Activated naive CD8-positive, alpha-beta T cell treated with anti-CD3 and anti-CD28 coated beads, Interleukin-2, amount 10 ng/mL, durations not matched to agents 7 days and 5 days (primary cell): ENCODE measurements at regions not wholly inside any gene's neighbourhood (a gene's known extent, or its start where the extent isn't known, plus 50 kb on each side); places are given as distances from the start of the nearest gene placed in this dataset.
"Not testable (repeated sequence)": the region's sequence is repeated elsewhere in the genome, so short reads cannot be mapped to it uniquely, and the experiment has no call there.

Source experiments
- ATAC-seq: fragments of 150-1000 bp; cut with Tn5 transposase; one replicate; pipeline ENCODE4 v1.10.0; 2021; ENCODE audit warnings: low read depth, moderate library complexity
- POLR2A ChIA-PET: fragments of 350-600 bp; sonication (Branson Sonifier 250); formaldehyde crosslinking; loops from one replicate; lab custom pipeline; 2021; ENCODE audit warnings: antibody characterized with exemption; lab: Charles Lee
- DNase-seq: peaks from one replicate; pipeline ENCODE4 v3.0.0; 2021
- H3K27ac Mint-ChIP-seq: one replicate; pipeline ENCODE4 v1.8.0; 2022; ENCODE audit warnings: mild to moderate bottlenecking, mixed read lengths
- H3K27me3 Mint-ChIP-seq: one replicate; pipeline ENCODE4 v1.8.0; 2022; ENCODE audit warnings: mild to moderate bottlenecking, moderate library complexity, mixed read lengths
- H3K36me3 Mint-ChIP-seq: one replicate; pipeline ENCODE4 v1.8.0; 2021; ENCODE audit warnings: mild to moderate bottlenecking, mixed read lengths
- H3K4me1 Mint-ChIP-seq: one replicate; pipeline ENCODE4 v1.8.0; 2021; ENCODE audit warnings: mixed read lengths
- H3K4me3 Mint-ChIP-seq: one replicate; pipeline ENCODE4 v1.8.0; 2022; ENCODE audit warnings: mild to moderate bottlenecking, moderate library complexity, mixed read lengths
- H3K9me3 Mint-ChIP-seq: one replicate; pipeline ENCODE4 v1.8.0; 2021; ENCODE audit warnings: mixed read lengths

DNA sequence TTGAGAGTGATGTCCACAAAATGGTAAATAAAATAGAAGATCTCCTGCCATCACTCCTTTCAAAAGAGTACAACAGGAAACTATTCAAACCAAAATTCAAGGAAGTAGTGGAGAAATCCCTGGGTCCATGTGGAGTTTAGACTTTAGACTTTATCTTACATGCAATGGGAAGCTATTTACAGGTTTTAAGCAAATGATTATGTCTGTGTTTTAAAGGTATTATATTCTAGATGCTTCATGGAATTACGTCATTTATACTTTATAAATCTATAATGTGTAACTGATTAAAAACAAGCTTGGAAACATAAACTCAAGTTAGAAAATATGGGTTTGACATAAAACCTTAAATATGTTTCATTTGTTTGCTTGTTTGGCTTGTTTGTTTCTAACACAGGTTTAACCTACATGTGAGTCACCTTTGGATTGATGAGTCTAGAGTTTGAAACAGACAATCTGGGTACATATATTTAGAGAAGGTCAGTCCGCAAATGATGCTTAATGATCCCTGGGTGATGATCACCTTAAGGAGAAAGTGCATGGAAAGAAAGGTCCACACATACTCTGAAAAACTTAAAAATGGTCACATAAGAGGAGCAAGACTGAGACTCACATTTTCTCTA lies 519.6 kb upstream of the AGA start:
- no peaks in the 10 kb centered on the region for H3K27me3 Mint-ChIP-seq
- no peaks in the 10 kb centered on the region for H3K36me3 Mint-ChIP-seq
- DNase-seq (no peak), ATAC-seq (no peak)
- no peaks in the 10 kb centered on the region for H3K9me3 Mint-ChIP-seq
- no peak overlapping the region for H3K4me3 Mint-ChIP-seq
- no peak overlapping the region for H3K27ac Mint-ChIP-seq
- H3K4me1 Mint-ChIP-seq, result no peaks in the 10 kb centered on the region
- POLR2A ChIA-PET, result no interaction called here

DNA sequence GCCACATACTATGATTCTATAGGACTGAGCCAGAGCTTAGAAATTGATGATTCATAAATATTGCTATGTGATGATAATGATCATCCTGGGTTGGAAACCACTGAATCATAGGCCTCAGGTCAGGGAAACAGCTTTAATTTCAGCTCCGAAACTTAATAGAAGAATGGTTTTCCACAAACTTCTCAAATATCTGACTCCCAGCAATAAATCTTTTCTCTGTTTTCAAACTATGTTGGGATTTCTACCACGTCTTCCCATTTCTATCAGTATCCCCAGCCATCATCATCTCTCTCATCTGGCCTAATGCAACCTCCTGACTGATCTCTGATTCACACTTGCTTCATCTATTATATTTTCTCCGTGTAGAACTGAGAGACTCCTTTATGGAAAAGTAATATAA lies 521.8 kb upstream of the AGA start:
- DNase-seq, result no peak
- no peak for ATAC-seq
- Mint-ChIP-seq H3K27me3 (no peaks in the 10 kb centered on the region), H3K27ac (no peak overlapping the region), H3K4me1 (no peaks in the 10 kb centered on the region), H3K9me3 (no peaks in the 10 kb centered on the region), H3K36me3 (no peaks in the 10 kb centered on the region), H3K4me3 (no peak overlapping the region)
- POLR2A ChIA-PET, result no interaction called here

DNA sequence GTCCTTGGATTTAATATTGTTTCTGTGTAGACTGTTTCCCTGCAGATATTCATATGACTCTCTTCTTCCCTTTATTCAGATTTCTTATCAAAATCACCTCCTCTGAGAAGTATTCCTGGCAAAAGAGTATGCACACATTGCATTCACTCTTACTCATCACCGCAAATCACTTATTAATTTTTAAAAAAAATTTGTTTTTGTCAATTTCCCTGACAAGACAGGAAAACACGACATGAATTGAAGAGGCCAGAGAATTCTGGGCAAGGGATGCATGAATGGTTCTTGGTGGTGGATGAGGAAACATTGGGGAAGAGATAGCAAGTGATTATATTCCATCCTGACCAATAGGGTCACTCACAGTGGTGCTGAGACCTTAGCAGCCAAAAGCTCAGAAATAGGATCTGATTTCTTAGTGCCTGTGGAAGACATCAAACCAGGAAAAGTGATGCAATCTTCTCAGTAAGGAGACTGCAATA lies 522.5 kb upstream of the AGA start:
- Mint-ChIP-seq H3K9me3 (no peaks in the 10 kb centered on the region), H3K4me1 (no peaks in the 10 kb centered on the region), H3K27me3 (no peaks in the 10 kb centered on the region), H3K36me3 (no peaks in the 10 kb centered on the region), H3K4me3 (no peak overlapping the region), H3K27ac (no peak overlapping the region)
- ATAC-seq, result no peak
- DNase-seq, result no peak
- POLR2A ChIA-PET, result no interaction called here

DNA sequence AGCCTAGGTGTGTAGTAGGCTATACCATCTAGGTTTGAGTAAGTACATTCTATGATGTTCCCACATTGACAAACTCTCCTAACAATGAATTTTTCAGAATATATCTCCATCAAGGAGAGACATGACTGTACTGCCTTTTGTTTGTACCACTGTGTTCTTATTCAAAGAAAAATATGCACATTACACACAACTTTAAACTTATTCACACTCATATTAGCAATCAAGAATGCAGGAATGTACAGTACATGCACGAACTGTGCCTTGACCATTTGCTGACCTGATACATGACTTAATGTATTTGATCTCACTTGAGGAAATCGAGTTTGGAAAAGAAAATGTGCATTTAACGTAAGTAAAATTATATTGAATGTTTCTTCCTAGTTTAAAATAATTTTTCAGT lies 525.1 kb upstream of the AGA start:
- ATAC-seq (no peak), DNase-seq (no peak)
- POLR2A ChIA-PET, result no interaction called here
- H3K4me3 Mint-ChIP-seq, result no peak overlapping the region
- H3K4me1 Mint-ChIP-seq, result no peaks in the 10 kb centered on the region
- no peaks in the 10 kb centered on the region for H3K27me3 Mint-ChIP-seq
- no peaks in the 10 kb centered on the region for H3K9me3 Mint-ChIP-seq
- no peaks in the 10 kb centered on the region for H3K36me3 Mint-ChIP-seq
- H3K27ac Mint-ChIP-seq, result no peak overlapping the region

DNA sequence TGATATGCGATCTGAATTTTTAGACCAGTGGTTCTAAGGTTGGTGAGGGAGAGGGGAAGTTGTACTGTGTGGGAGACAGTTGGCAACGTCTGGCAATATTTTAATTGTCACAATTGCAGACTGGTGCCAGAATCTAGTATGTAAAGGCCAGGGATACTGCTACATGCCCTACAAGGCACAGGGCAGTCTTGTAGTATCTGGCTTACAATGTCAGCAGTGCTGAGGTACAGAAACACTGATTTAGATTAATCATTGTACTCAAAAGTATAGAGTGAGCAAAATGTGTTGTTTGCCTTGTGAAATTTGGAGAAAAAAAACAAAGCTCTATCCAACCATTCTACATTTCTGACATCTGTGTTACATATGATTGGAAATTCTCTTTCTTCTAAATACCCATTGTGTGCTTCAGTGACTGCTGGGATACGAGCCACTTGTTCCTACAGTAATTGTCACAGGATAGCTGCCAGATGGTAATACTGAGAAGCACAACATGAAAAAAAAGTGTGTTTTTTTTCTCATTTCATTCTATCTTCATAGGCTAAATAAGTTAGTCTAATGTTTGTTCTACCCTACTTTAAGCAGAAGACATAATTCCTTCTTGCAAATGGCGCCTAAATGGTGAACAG lies 526.7 kb upstream of the AGA start:
- Mint-ChIP-seq H3K27me3 (no peaks in the 10 kb centered on the region), H3K36me3 (no peaks in the 10 kb centered on the region), H3K9me3 (no peaks in the 10 kb centered on the region), H3K27ac (no peak overlapping the region), H3K4me3 (no peak overlapping the region), H3K4me1 (no peaks in the 10 kb centered on the region)
- DNase-seq (no peak), ATAC-seq (no peak)
- POLR2A ChIA-PET, result no interaction called here

DNA sequence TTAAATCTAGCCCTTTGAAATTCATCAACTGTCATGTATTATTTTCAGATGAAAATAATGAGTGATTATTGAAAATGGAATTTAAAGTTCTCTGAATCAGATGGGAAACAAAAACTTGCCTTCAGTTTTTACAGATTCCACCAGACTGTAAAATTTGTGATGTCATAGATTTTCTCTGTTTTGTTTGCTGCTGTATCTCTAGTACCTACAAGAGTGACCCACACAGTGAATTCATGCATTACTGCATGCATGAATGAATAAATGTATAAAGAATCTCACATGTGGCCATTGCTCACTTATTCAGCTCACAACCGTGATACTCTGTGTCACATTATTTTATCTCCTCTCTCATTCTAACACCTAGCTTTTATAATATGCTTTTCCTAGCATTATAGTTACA lies 532.2 kb upstream of the AGA start:
- Mint-ChIP-seq H3K9me3 (no peaks in the 10 kb centered on the region), H3K36me3 (no peaks in the 10 kb centered on the region), H3K4me1 (no peaks in the 10 kb centered on the region), H3K4me3 (no peak overlapping the region), H3K27ac (no peak overlapping the region), H3K27me3 (no peaks in the 10 kb centered on the region)
- no peak for ATAC-seq
- no peak for DNase-seq
- POLR2A ChIA-PET, result no interaction called here

DNA sequence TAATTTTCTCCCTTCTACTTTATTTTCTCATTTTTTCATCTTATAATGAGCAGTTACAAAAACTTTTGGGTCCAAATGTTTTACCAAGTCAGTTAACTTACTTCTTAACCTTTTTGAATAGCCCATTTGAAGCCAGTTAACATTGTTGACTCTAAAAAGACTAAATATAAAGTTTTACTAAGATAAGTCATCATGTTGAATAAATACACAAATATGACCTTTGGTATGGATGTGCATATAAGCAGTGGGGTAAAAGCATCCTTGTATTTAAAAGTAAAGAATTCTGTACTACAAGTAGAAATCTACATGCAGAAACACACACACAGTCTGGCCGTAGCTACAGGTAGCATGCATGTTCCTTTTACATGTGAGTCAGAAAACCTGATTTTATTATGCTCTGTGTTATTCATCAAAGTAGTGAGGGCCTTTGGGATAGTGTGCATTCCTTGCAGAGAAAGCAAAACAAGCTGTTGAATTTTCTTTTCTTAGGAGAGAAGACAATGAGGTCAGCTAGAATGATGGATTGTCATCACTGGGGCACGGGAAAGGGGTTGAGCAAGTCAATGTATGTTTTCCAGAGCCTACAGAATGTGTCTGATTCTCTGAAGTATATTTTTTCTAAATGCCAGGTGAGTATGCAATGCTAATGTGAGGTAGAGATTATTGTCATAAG lies 533.2 kb upstream of the AGA start:
- Mint-ChIP-seq H3K36me3 (no peaks in the 10 kb centered on the region), H3K4me3 (no peak overlapping the region), H3K9me3 (no peaks in the 10 kb centered on the region), H3K27ac (no peak overlapping the region), H3K4me1 (no peaks in the 10 kb centered on the region), H3K27me3 (no peaks in the 10 kb centered on the region)
- POLR2A ChIA-PET, result no interaction called here
- DNase-seq (no peak), ATAC-seq (no peak)

DNA sequence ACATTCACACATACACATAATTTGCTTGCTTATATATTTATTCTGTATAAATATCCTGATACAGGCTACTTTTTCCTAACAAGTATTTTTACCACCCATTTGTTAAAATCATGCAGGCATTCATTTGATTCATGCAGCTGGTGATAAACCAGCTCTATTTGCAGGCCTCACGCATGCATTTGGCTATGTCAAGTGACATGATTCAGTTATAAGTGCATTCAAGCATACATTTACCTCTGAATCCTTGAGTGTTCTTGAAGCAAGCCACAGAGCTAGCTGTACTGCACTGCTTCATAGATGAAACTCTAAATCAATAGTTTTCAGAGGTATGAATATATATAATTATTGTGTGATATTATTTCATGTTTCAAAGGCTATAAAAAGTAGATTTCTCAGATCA lies 544.0 kb upstream of the AGA start:
- no peak overlapping the region for H3K27ac Mint-ChIP-seq
- no peak for ATAC-seq
- H3K27me3 Mint-ChIP-seq, result no peaks in the 10 kb centered on the region
- H3K4me3 Mint-ChIP-seq, result no peak overlapping the region
- POLR2A ChIA-PET, result no interaction called here
- DNase-seq, result no peak
- H3K4me1 Mint-ChIP-seq, result no peaks in the 10 kb centered on the region
- no peaks in the 10 kb centered on the region for H3K9me3 Mint-ChIP-seq
- no peaks in the 10 kb centered on the region for H3K36me3 Mint-ChIP-seq

DNA sequence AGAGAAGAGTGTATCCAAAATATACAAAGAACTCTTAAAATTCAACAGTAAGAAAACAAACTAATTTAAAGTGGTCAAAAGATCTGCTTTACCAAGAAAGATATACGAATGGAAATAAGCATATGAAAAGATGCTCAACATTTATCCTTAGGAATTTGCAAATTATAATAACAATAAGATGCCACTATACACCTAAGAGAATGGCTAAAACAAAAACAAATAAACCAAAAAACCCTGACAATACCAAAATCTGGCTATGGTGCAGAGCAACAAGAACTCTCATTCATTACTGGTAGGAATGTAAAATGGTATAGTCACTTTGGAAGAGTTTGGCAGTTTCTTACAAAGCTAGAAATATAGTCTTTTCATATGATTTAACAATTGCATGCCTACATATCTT lies 545.7 kb upstream of the AGA start:
- H3K27me3 Mint-ChIP-seq, result no peaks in the 10 kb centered on the region
- H3K36me3 Mint-ChIP-seq, result no peaks in the 10 kb centered on the region
- DNase-seq (no peak), ATAC-seq (no peak)
- H3K4me3 Mint-ChIP-seq, result no peak overlapping the region
- POLR2A ChIA-PET, result no interaction called here
- no peak overlapping the region for H3K27ac Mint-ChIP-seq
- no peaks in the 10 kb centered on the region for H3K4me1 Mint-ChIP-seq
- no peaks in the 10 kb centered on the region for H3K9me3 Mint-ChIP-seq

DNA sequence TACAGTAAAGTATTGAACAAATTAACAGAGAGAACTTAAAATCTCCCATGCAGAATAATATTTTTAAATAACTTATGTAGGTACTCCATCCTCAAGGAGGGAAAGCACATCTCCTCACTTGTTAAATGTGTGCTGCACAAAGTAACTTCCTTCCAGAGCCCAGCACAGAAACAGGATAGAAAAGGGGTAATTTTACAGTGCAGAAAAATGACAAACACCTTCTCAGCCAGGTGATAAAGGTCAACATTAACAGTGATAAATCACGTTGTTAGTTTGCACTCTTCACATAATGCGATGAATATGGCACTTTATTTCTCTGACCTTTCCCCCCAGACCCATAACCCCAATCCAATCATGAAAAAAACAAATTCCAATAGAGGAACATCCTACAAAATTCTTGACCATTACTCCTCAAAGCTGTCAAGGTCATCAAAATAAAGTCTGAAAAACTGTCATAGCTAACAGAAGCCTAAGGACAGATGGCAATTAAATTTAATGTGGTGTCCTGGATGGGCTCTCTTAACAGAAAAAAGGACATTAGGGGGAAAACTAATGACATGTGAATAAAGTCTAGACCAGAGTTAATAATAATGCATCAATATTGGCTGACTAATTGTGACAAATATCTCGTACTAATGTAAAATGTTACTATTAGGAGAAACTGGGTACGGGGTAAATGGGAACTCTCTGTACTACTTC lies 547.4 kb upstream of the AGA start:
- DNase-seq (no peak), ATAC-seq (no peak)
- H3K4me3 Mint-ChIP-seq, result no peak overlapping the region
- no peaks in the 10 kb centered on the region for H3K4me1 Mint-ChIP-seq
- no peak overlapping the region for H3K27ac Mint-ChIP-seq
- POLR2A ChIA-PET, result no interaction called here
- H3K27me3 Mint-ChIP-seq, result no peaks in the 10 kb centered on the region
- no peaks in the 10 kb centered on the region for H3K36me3 Mint-ChIP-seq
- no peaks in the 10 kb centered on the region for H3K9me3 Mint-ChIP-seq

DNA sequence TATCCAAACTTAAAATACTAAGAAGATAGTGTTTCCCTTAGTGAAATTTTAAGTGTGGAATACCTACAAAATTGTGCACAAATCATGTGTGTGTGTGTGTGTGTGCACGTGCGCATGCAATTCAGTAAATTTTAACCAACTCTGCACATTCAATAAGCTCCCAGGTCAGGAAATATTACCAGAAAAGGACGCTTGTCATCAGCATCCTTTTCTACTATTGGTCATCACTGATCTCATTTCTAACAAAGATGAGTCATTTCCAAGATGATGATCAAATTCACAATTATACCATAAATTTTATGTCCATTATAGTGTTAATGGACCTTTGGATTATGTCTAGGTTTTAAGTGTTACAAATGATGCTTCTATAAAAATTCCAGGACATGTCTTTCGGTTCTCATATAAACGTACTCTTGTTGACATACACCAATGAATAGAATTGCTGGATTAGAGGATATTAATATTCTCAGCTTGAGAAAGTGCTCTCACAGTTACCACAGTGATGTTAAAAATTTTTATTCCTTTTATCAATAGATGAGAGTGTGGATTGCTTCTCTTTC lies 560.9 kb upstream of the AGA start:
- POLR2A ChIA-PET, result no interaction called here
- ATAC-seq, result no peak
- Mint-ChIP-seq H3K4me1 (no peaks in the 10 kb centered on the region), H3K9me3 (peaks cover 4% of the 10 kb centered on the region), H3K4me3 (no peak overlapping the region), H3K27me3 (no peaks in the 10 kb centered on the region), H3K27ac (no peak overlapping the region), H3K36me3 (no peaks in the 10 kb centered on the region)
- DNase-seq, result no peak

DNA sequence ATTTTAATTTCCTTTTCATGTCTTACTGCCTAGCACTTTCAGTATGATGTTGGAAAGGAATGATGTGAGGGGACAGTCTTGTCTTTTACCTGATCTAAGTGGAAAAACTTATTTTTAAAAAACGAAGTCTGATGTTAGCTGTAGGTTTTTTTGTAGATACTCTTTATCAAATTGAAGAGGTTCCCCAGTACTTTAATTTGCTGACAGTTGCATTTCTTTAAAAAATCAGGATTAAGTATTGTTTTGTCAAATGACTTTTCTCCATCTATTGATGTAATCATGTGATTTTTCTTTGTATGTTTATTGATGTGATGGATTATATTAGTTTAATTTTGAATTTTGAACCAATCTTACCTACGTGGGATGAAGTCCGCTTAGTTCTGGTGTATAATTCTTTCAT lies 568.4 kb upstream of the AGA start:
- POLR2A ChIA-PET, result no interaction called here
- Mint-ChIP-seq H3K27me3 (no peaks in the 10 kb centered on the region), H3K4me3 (no peak overlapping the region), H3K9me3 (peaks cover 1% of the 10 kb centered on the region), H3K27ac (no peak overlapping the region), H3K4me1 (no peaks in the 10 kb centered on the region), H3K36me3 (no peaks in the 10 kb centered on the region)
- DNase-seq (no peak), ATAC-seq (no peak)

DNA sequence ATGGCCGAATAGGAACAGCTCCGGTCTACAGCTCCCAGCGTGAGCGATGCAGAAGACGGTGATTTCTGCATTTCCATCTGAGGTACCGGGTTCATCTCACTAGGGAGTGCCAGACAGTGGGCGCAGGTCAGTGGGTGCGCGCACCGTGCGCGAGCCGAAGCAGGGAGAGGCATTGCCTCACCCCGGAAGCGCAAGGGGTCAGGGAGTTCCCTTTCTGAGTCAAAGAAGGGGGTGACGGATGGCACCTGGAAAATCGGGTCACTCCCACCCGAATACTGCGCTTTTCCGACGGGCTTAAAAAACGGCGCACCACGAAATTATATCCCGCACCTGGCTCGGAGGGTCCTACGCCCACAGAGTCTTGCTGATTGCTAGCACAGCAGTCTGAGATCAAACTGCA lies 572.8 kb upstream of the AGA start:
- POLR2A ChIA-PET, H3K4me1 Mint-ChIP-seq, H3K9me3 Mint-ChIP-seq, H3K27me3 Mint-ChIP-seq, H3K4me3 Mint-ChIP-seq, DNase-seq, H3K27ac Mint-ChIP-seq, ATAC-seq, H3K36me3 Mint-ChIP-seq: not testable (repeated sequence)
